GM18505 (cell line): ENCODE measurements at regions not wholly inside any gene's neighbourhood (a gene's known extent, or its start where the extent isn't known, plus 50 kb on each side); places are given as distances from the start of the nearest gene placed in this dataset.

Source experiments
- ATAC-seq: cut with Tn5 transposase; IDR thresholded peaks from one replicate; pipeline ENCODE4 v1.9.1; 2021; ENCODE audit not compliant: unreplicated experiment
- POLR2A ChIP-seq: IDR thresholded peaks from 4 replicates; pipeline ENCODE4 v1.6.1; 2011; ENCODE audit warnings: borderline replicate concordance; ENCODE audit not compliant: insufficient read depth, insufficient read length; ENCODE audit errors: extremely low read depth

- ATAC-seq = no peak
- no peak for TF ChIP-seq POLR2A
These were observed 55.5 kb downstream of the GSPT2 start for GRCh38 chrX:51798701-51799100.

DNA sequence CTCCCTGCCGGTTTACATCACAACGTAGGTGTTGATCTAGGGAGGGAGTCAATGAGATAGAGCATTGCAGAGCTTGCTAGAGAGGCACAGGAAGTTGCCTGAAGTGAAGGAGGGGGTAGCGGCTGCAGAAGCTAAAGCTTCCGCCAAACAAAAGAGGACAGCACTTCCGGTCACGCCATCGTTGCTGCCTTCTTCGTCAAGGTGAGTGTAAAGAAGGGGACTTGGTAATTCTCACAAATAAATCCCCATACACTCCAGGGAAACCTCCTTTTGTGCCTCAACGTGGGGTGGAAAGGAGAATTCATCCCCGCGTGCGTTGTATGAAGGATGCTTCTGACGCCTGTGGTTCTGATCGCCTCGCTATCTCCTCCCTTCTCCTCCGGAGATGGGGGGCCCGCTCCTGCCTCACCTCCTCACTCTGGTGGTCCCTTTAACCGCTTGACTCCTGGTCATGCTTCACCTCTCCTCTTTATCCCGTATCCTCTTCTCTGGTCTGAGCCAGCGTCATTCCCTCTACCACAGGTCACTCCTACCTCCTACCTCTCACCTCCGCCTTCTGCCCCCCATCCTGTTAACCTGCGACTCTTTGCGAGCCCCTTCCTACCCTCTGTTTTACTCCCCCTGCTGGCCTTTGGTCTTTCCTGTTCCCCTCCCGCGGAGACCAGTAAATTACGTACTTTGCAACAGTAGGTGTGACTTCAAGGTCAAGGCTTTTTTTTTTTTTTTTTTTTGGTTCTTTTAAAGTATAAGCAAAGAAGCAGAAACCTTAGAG is 59.9 kb downstream of the GSPT2 start:
- peak; percentile 92 for ATAC-seq

DNA sequence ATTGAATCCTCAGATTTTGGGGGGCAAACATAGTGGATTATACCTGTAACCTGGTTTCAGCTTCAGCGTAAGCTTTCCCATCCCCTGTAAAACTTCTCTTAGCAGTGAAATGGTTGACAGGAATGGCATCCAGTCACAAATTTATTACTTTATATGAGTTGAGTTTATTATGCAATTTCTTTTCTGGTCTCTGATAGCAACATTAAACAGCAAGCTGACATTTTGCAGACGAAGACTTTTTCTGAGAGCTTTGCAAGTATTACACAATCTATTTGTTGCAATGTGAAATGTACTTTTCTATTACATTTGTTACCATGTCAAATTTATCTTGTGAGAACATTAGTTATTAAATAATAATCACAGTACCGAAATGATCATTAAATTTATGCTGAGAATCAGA is 60.6 kb downstream of the GSPT2 start:
- no peak for ATAC-seq
- no peak for TF ChIP-seq POLR2A

More for the DNA sequence above, 59.9 kb downstream of the GSPT2 start:
- TF ChIP-seq POLR2A = peak; percentile 59

DNA sequence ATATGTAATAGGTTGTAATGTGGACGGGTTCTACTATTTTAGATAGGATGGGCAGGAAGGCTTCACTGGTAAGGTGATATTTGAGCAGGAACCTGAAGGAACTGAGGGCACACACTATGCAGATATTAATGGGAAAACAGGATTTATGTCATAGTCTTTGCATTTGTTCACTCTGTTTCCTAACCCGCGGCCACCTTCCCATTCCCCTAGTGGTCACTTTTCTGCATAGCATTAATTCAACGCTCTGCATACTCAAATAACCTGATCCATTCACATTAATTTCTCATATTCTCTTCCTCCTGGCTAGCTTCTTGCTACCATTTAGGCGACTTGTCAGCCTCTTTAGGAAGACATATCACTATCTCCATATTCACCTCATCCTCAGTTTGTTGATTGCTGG is 61.5 kb downstream of the GSPT2 start:
- ATAC-seq = no peak
- no peak for TF ChIP-seq POLR2A

DNA sequence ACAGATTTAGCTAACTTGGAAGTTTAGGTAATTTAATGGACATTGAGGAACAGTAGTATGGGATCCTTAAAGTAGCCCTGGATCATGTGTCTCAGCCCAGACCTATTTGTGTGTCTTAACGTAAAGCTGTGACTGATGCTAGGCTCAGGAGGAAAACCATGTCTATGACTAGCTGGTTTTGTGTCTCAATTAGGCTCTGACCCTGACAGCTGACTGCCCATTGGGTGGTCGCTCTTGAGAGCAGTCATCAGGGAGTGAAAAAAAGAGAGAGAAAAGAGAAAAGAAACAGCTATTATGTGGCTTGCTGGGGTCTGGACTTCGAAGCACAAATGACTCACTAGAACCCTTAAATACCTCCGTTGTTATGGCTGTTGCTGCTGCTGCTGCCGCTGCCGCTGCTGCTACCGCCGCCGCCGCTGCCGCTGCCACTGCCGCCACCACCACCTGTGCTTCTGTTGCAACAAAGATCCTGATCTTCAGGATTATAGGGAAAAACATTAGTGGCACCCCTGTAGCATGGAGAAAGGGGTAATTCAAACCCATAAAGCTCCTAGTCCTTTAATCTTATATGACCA is 70.7 kb downstream of the GSPT2 start:
- TF ChIP-seq POLR2A = no peak
- ATAC-seq = no peak

- ATAC-seq = no peak
- TF ChIP-seq POLR2A = no peak
These were observed 69.4 kb upstream of the MAGED1 start for GRCh38 chrX:51824061-51824460.

GRCh38 chrX:51825436-51825835 is 68.0 kb upstream of the MAGED1 start:
- TF ChIP-seq POLR2A = no peak
- ATAC-seq = no peak

- no peak for TF ChIP-seq POLR2A
- no peak for ATAC-seq
These were observed 59.3 kb upstream of the MAGED1 start for GRCh38 chrX:51834076-51834475.

- ATAC-seq = no peak
These were observed 56.6 kb upstream of the MAGED1 start for GRCh38 chrX:51836823-51837222.

DNA sequence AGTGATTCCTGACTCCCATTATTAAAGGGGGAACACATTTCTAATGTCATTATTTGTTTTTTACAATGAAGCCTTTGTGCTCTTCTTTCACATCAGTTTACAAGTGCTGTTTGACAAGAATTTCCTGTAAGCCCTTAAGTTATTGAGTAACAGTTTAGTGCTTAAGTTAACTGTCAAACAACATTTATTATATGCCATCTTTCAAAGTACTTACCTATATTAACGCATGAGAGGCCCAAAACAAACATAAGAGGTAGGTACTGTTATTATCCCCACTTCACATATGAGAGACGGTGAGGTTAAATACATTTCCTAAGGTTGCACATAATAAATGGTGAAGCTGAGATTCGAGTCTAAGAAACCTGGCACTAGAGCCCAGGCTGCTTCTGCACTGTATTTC is 56.0 kb upstream of the MAGED1 start:
- no peak for TF ChIP-seq POLR2A
- no peak for ATAC-seq

More at GRCh38 chrX:51836823-51837222, 56.6 kb upstream of the MAGED1 start:
- no peak for TF ChIP-seq POLR2A

- ATAC-seq = no peak
- TF ChIP-seq POLR2A = no peak
These were observed 55.5 kb upstream of the MAGED1 start for GRCh38 chrX:51837921-51838320.
